Lung (tissue), 11 donors: ENCODE measurements at regions not wholly inside any gene's neighbourhood (a gene's known extent, or its start where the extent isn't known, plus 50 kb on each side); places are given as distances from the start of the nearest gene placed in this dataset.
"Not testable (repeated sequence)": the region's sequence is repeated elsewhere in the genome, so short reads cannot be mapped to it uniquely, and the experiment has no call there.

Source experiments
- ATAC-seq: fragments of 200-7000 bp; cut with Tn5 transposase; one replicate; pipeline ENCODE4 v1.9.1; 2020; ENCODE audit warnings: moderate number of reproducible peaks; ENCODE audit not compliant: insufficient read depth, low FRiP score
- DNase-seq, 3 donors: peaks; one replicate each; pipeline ENCODE4 v3.0.0-alpha.2; 2013 to 2017
- H3K27ac ChIP-seq, 2 donors: one replicate each; pipeline ENCODE4 v1.5.1; 2013; ENCODE audit warnings: mild to moderate bottlenecking in 2 of 2, moderate library complexity in 2 of 2, control low read depth in 1 of 2, inconsistent platforms in 1 of 2, low read depth in 1 of 2, low read length in 1 of 2
- H3K27me3 ChIP-seq, 3 donors: one replicate each; pipeline ENCODE4 v1.5.1; 2013; ENCODE audit warnings: low read length in 2 of 3; ENCODE audit not compliant: control insufficient read depth in 3 of 3, insufficient read depth in 3 of 3
- H3K36me3 ChIP-seq, 4 donors: one replicate each; pipeline ENCODE4 v1.5.1; 2013; ENCODE audit warnings: low read length in 4 of 4, mild to moderate bottlenecking in 1 of 4, moderate library complexity in 1 of 4; ENCODE audit not compliant: control insufficient read depth in 4 of 4, insufficient read depth in 4 of 4
- H3K4me1 ChIP-seq, 5 donors: one replicate each; pipeline ENCODE4 v1.5.1; 2013; ENCODE audit warnings: low read length in 5 of 5, mild to moderate bottlenecking in 2 of 5, moderate library complexity in 1 of 5; ENCODE audit not compliant: control insufficient read depth in 5 of 5, insufficient read depth in 5 of 5
- H3K4me3 ChIP-seq: one replicate; pipeline ENCODE4 v1.5.1; 2013; ENCODE audit warnings: mild to moderate bottlenecking, control low read depth, moderate library complexity
- H3K9ac ChIP-seq, 2 donors: one replicate each; pipeline ENCODE4 v1.5.1; 2013; ENCODE audit warnings: low read length in 2 of 2, control low read depth in 1 of 2; ENCODE audit not compliant: insufficient read depth in 1 of 2
- H3K9me3 ChIP-seq, 4 donors: one replicate each; pipeline ENCODE4 v1.5.1; 2013; ENCODE audit warnings: low read length in 3 of 4, mild to moderate bottlenecking in 1 of 4, moderate library complexity in 1 of 4; ENCODE audit not compliant: control insufficient read depth in 4 of 4, insufficient read depth in 3 of 4
- CTCF ChIP-seq: IDR thresholded peaks from 2 replicates; pipeline ENCODE4 v1.5.1; 2012; ENCODE audit warnings: mild to moderate bottlenecking; ENCODE audit errors: control extremely low read depth, extremely low read depth
- WGBS, 2 donors: extraction: QIAGEN DNeasy Blood & Tissue Kit; methylation state at CpG; one replicate each; pipeline ENCODE4 v1.1.7; 2013; 5-methylcytosine and 5-hydroxymethylcytosine counted together
- donor health status: control.
- donor health status: control.
- donor health status: Bipolar disorder and iron deficiency.
- donor health status: healthy.
- donor health status: DM: yes; HTN: yes; CAD: no.

- Histone ChIP-seq H3K4me1 (no peaks in the 10 kb centered on the region), H3K4me3 (no peak overlapping the region), H3K36me3 (no peaks in the 10 kb centered on the region), H3K27me3 (no peaks in the 10 kb centered on the region), H3K9me3 (no peaks in the 10 kb centered on the region), H3K27ac (no peak overlapping the region), H3K9ac (no peak overlapping the region)
- DNase-seq: no peak
- TF ChIP-seq CTCF: no peak
- no peak for ATAC-seq
Measured at GRCh38 chr6:141764388-141764787, 368.3 kb upstream of the GJE1 start.

GRCh38 chr6:141758430-141758829 is 374.3 kb upstream of the GJE1 start:
- WGBS, 2 donors: 68 to 77% methylated on average over 3 of the region's 3 CpGs
- no peak for DNase-seq

GRCh38 chr6:141753180-141753579 is 379.5 kb upstream of the GJE1 start:
- Histone ChIP-seq H3K9me3 (no peaks in the 10 kb centered on the region), H3K36me3 (no peaks in the 10 kb centered on the region), H3K4me3 (no peak overlapping the region), H3K4me1 (no peaks in the 10 kb centered on the region), H3K27me3 (no peaks in the 10 kb centered on the region), H3K27ac (no peak overlapping the region), H3K9ac (no peak overlapping the region)
- TF ChIP-seq CTCF: no peak
- WGBS, 2 donors: 85 to 92% methylated on average over 3 of the region's 3 CpGs
- ATAC-seq (no peak), DNase-seq (no peak)

More at GRCh38 chr6:141758430-141758829, 374.3 kb upstream of the GJE1 start:
- no peak overlapping the region for H3K9ac ChIP-seq
- ATAC-seq: no peak
- no peaks in the 10 kb centered on the region for H3K9me3 ChIP-seq
- no peaks in the 10 kb centered on the region for H3K36me3 ChIP-seq
- no peak for TF ChIP-seq CTCF
- H3K27me3 ChIP-seq: no peaks in the 10 kb centered on the region
- no peak overlapping the region for H3K4me3 ChIP-seq
- no peak overlapping the region for H3K27ac ChIP-seq
- H3K4me1 ChIP-seq: no peaks in the 10 kb centered on the region

DNA sequence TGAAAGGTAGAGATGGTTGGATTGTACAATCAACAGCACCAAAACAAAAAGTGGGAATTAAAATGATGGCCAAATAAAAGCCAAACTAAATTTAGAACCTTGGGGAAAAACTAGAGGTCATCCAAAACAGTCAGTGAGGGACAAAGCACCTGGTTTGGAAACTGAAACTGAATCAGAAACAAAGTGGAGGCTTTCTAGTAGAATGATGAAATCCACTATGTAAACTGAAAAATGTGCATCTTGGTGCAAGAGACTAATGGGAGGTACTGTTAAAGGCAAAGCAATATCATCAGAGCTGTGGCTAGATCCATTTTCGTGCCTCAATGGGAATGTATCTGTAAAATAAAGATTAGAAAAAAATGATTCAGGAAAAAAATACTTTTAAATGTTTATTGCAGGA is 380.0 kb upstream of the GJE1 start:
- no peaks in the 10 kb centered on the region for H3K9me3 ChIP-seq
- no peak for ATAC-seq
- WGBS, 2 donors: 81 to 82% methylated on average over 1 of the region's 1 CpG
- no peaks in the 10 kb centered on the region for H3K36me3 ChIP-seq
- no peaks in the 10 kb centered on the region for H3K27me3 ChIP-seq
- DNase-seq: no peak
- TF ChIP-seq CTCF: no peak
- H3K4me3 ChIP-seq: no peak overlapping the region
- H3K9ac ChIP-seq: no peak overlapping the region
- no peaks in the 10 kb centered on the region for H3K4me1 ChIP-seq
- H3K27ac ChIP-seq: no peak overlapping the region

- not testable (repeated sequence) for H3K9ac ChIP-seq, H3K27ac ChIP-seq, H3K9me3 ChIP-seq, DNase-seq, H3K36me3 ChIP-seq, H3K27me3 ChIP-seq, H3K4me3 ChIP-seq, ATAC-seq, H3K4me1 ChIP-seq
- 80 to 82% methylated on average over 5 to 7 of the region's 7 CpGs for WGBS, 2 donors
Measured at GRCh38 chr6:141746324-141746723, 386.4 kb upstream of the GJE1 start.
